H1 (cell line): ENCODE measurements at regions not wholly inside any gene's neighbourhood (a gene's known extent, or its start where the extent isn't known, plus 50 kb on each side); places are given as distances from the start of the nearest gene placed in this dataset.

Experiments used
- CTCF ChIA-PET: fragments of 300-600 bp; sonication (Branson Sonifier 250); formaldehyde crosslinking; loops from one replicate; lab custom pipeline; 2021; ENCODE audit not compliant: partially characterized antibody; lab: Charles Lee
- POLR2A ChIA-PET: fragments of 300-600 bp; sonication (Branson Sonifier 250); formaldehyde crosslinking; loops from one replicate; lab custom pipeline; 2021; ENCODE audit warnings: inconsistent platforms; ENCODE audit not compliant: partially characterized antibody; lab: Charles Lee
- DNase-seq, 2 experiments: peaks; one replicate each; pipeline versions ENCODE4 v3.0.0 to v3.0.0-alpha.2; 2010 to 2022; ENCODE audit warnings: low spot score in 2 of 2, low read depth in 1 of 2, mixed read lengths in 1 of 2
- FAIRE-seq: peaks from 2 replicates; lab custom pipeline; 2011; peaks lifted over from hg19 to GRCh38; lab: Jason Lieb, UNC
- H2AFZ ChIP-seq: 2 replicates; pipeline ENCODE4 v1.8.1; 2012; ENCODE audit warnings: low read length, inconsistent platforms
- H2AK5ac ChIP-seq: 2 replicates; pipeline ENCODE4 v1.6.1; 2013; ENCODE audit warnings: low read depth, low read length
- H2BK120ac ChIP-seq: replicated peaks from 2 replicates; pipeline ENCODE3; 2013; ENCODE audit warnings: low read depth, low read length, inconsistent platforms
- H2BK12ac ChIP-seq: 2 replicates; pipeline ENCODE4 v1.6.1; 2013; ENCODE audit warnings: low read depth, low read length
- H2BK15ac ChIP-seq: 2 replicates; pipeline ENCODE4 v1.6.1; 2013; ENCODE audit warnings: low read length
- H2BK20ac ChIP-seq: 2 replicates; pipeline ENCODE4 v1.6.1; 2013; ENCODE audit warnings: low read length
- H2BK5ac ChIP-seq: 2 replicates; pipeline ENCODE4 v1.6.1; 2013; ENCODE audit warnings: low read depth, low read length
- H3K14ac ChIP-seq: 2 replicates; pipeline ENCODE4 v1.6.1; 2013; ENCODE audit warnings: inconsistent platforms; ENCODE audit not compliant: insufficient read length
- H3K18ac ChIP-seq: 2 replicates; pipeline ENCODE4 v1.6.1; 2013; ENCODE audit warnings: low read length; ENCODE audit errors: extremely low read depth
- H3K23ac ChIP-seq: 2 replicates; pipeline ENCODE4 v1.6.1; 2013; ENCODE audit warnings: inconsistent platforms; ENCODE audit not compliant: insufficient read length
- H3K23me2 ChIP-seq: 2 replicates; pipeline ENCODE4 v1.6.1; 2013; ENCODE audit warnings: low read depth, low read length
- H3K27ac ChIP-seq: 2 replicates; pipeline ENCODE4 v1.6.1; 2011; ENCODE audit warnings: low read depth, low read length, inconsistent platforms
- H3K27me3 ChIP-seq, 4 experiments: replicated peaks in 1 of 4; 1 replicate in 1 of 4; 2 replicates in 3 of 4; pipeline versions ENCODE4 v1.6.1 to v1.8.1; 2011 to 2013; ENCODE audit warnings: low read length in 3 of 4, mild to moderate bottlenecking in 3 of 4, inconsistent platforms in 2 of 4, mixed read lengths in 2 of 4, moderate library complexity in 1 of 4; ENCODE audit not compliant: control insufficient read depth in 3 of 4, insufficient read depth in 3 of 4; ENCODE audit errors: extremely low read depth in 1 of 4
- H3K36me3 ChIP-seq, 4 experiments: 2 replicates each; pipeline versions ENCODE4 v1.6.1 to v1.8.1; 2011 to 2013; ENCODE audit warnings: mild to moderate bottlenecking in 4 of 4, low read length in 3 of 4, moderate library complexity in 2 of 4, control low read depth in 1 of 4, inconsistent platforms in 1 of 4; ENCODE audit not compliant: insufficient read depth in 4 of 4, control insufficient read depth in 2 of 4
- H3K4ac ChIP-seq: replicated peaks from 2 replicates; pipeline ENCODE3; 2013; ENCODE audit warnings: low read length, low read depth, mixed read lengths, inconsistent platforms; ENCODE audit not compliant: insufficient read length
- H3K4me1 ChIP-seq, 4 experiments: replicated peaks in 1 of 4; 1 replicate in 1 of 4; 2 replicates in 3 of 4; pipeline versions ENCODE4 v1.6.1 to v1.8.1; 2011 to 2013; ENCODE audit warnings: low read length in 3 of 4, inconsistent platforms in 2 of 4, mixed read lengths in 1 of 4; ENCODE audit not compliant: insufficient read depth in 4 of 4, control insufficient read depth in 3 of 4
- H3K4me2 ChIP-seq, 2 experiments: 2 replicates each; pipeline versions ENCODE4 v1.6.1 to v1.8.1; 2011 to 2013; ENCODE audit warnings: low read depth in 2 of 2, low read length in 2 of 2, control low read depth in 1 of 2, inconsistent platforms in 1 of 2, mild to moderate bottlenecking in 1 of 2; ENCODE audit not compliant: insufficient read depth in 1 of 2
- H3K4me3 ChIP-seq, 4 experiments: fragments of 200-600, 300-600 bp in 1 of 4; sonication (generic), shearing (Covaris generic), sonication (Bioruptor Twin) in 1 of 4; 2 replicates each; pipeline versions ENCODE4 v1.5.1 to v1.8.1; 2011 to 2016; ENCODE audit warnings: low read length in 4 of 4, low read depth in 3 of 4, control low read depth in 2 of 4, inconsistent platforms in 2 of 4, mild to moderate bottlenecking in 2 of 4, mixed read lengths in 1 of 4, moderate library complexity in 1 of 4; ENCODE audit not compliant: insufficient read depth in 2 of 4; ENCODE audit errors: extremely low read depth in 1 of 4
- H3K56ac ChIP-seq: replicated peaks from 2 replicates; pipeline ENCODE3; 2013; ENCODE audit warnings: low read depth, mild to moderate bottlenecking, mixed read lengths, low read length, inconsistent platforms; ENCODE audit not compliant: insufficient read length
- H3K79me1 ChIP-seq: 2 replicates; pipeline ENCODE4 v1.6.1; 2013; ENCODE audit warnings: low read depth, low read length, control low read depth
- H3K79me2 ChIP-seq, 2 experiments: 2 replicates each; pipeline versions ENCODE4 v1.6.1 to v1.8.1; 2012 to 2013; ENCODE audit warnings: low read length in 2 of 2, mild to moderate bottlenecking in 2 of 2, inconsistent platforms in 1 of 2; ENCODE audit not compliant: insufficient read depth in 2 of 2, control insufficient read depth in 1 of 2
- H3K9ac ChIP-seq, 4 experiments: replicated peaks in 1 of 4; 1 replicate in 1 of 4; 2 replicates in 3 of 4; pipeline versions ENCODE4 v1.6.1 to v1.8.1; 2011 to 2013; ENCODE audit warnings: low read depth in 3 of 4, low read length in 3 of 4, control low read depth in 2 of 4, mild to moderate bottlenecking in 2 of 4, moderate library complexity in 2 of 4, inconsistent platforms in 1 of 4; ENCODE audit errors: extremely low read depth in 1 of 4
- H3K9me3 ChIP-seq, 2 experiments: 2 replicates each; pipeline versions ENCODE4 v1.6.1 to v1.8.1; 2012 to 2013; ENCODE audit warnings: mild to moderate bottlenecking in 2 of 2, moderate library complexity in 2 of 2, control low read depth in 1 of 2, inconsistent platforms in 1 of 2, low read depth in 1 of 2, low read length in 1 of 2, mixed read lengths in 1 of 2; ENCODE audit not compliant: insufficient read depth in 2 of 2
- H4K20me1 ChIP-seq, 2 experiments: replicated peaks in 1 of 2; 2 replicates each; pipeline versions ENCODE3 to v1.8.1; 2011 to 2013; ENCODE audit warnings: inconsistent platforms in 2 of 2, low read length in 2 of 2, mild to moderate bottlenecking in 1 of 2; ENCODE audit not compliant: insufficient read depth in 2 of 2, control insufficient read depth in 1 of 2
- H4K5ac ChIP-seq: 2 replicates; pipeline ENCODE4 v1.6.1; 2013; ENCODE audit warnings: low read length, low read depth, mixed read lengths, inconsistent platforms; ENCODE audit not compliant: insufficient read length
- H4K8ac ChIP-seq: 2 replicates; pipeline ENCODE4 v1.8.0; 2013; ENCODE audit warnings: mild to moderate bottlenecking, moderate library complexity, low read length, inconsistent platforms; ENCODE audit not compliant: insufficient read depth; ENCODE audit errors: extremely low read depth
- H4K91ac ChIP-seq: replicated peaks from 2 replicates; pipeline ENCODE3; 2013; ENCODE audit warnings: low read length, mixed read lengths, inconsistent platforms; ENCODE audit not compliant: insufficient read length
- BRCA1 ChIP-seq: IDR thresholded peaks from 2 replicates; pipeline ENCODE4 v1.6.1; 2012; ENCODE audit warnings: low read depth, low read length, improper control_type of control experiment
- CHD1 ChIP-seq: IDR thresholded peaks from 2 replicates; pipeline ENCODE4 v1.6.1; 2012; ENCODE audit warnings: low read depth, low read length, improper control_type of control experiment
- CHD2 ChIP-seq: IDR thresholded peaks from 2 replicates; pipeline ENCODE4 v1.6.1; 2012; ENCODE audit warnings: low read length, improper control_type of control experiment
- EP300 ChIP-seq, 2 experiments: IDR thresholded peaks; 1 replicate in 1 of 2; 2 replicates in 1 of 2; pipeline ENCODE4 v1.6.1; 2011 to 2012; ENCODE audit warnings: low read depth in 2 of 2, low read length in 2 of 2, mild to moderate bottlenecking in 2 of 2, borderline replicate concordance in 1 of 2, inconsistent platforms in 1 of 2, moderate library complexity in 1 of 2
- GABPA ChIP-seq: IDR thresholded peaks from 2 replicates; pipeline ENCODE4 v1.6.1; 2011; ENCODE audit warnings: mild to moderate bottlenecking, low read length, moderate library complexity, borderline replicate concordance; ENCODE audit not compliant: insufficient read depth
- HDAC6 ChIP-seq: IDR thresholded peaks from one replicate; pipeline ENCODE4 v1.7.1; 2012; ENCODE audit warnings: low read depth, mild to moderate bottlenecking, inconsistent platforms, low read length, moderate library complexity
- KDM5A ChIP-seq: fragments of 200-600 bp; IDR thresholded peaks from 2 replicates; pipeline ENCODE4 v1.7.1; 2012; ENCODE audit warnings: mild to moderate bottlenecking, low read length, inconsistent platforms, mixed read lengths
- PHF8 ChIP-seq: fragments of 200-600 bp; sonication (generic); conservative IDR thresholded peaks from 2 replicates; pipeline ENCODE4 v1.7.1; 2012; ENCODE audit warnings: low read depth, mild to moderate bottlenecking, inconsistent platforms, low read length, moderate library complexity
- RFX5 ChIP-seq: IDR thresholded peaks from 2 replicates; pipeline ENCODE4 v1.6.1; 2011; ENCODE audit warnings: low read depth, low read length, improper control_type of control experiment, borderline replicate concordance
- SAP30 ChIP-seq: fragments of 300-600 bp; sonication (generic); IDR thresholded peaks from 2 replicates; pipeline ENCODE4 v1.7.1; 2012; ENCODE audit warnings: low read length, moderate library complexity, mild to moderate bottlenecking, inconsistent platforms; ENCODE audit not compliant: insufficient read depth, insufficient replicate concordance
- SRF ChIP-seq: IDR thresholded peaks from 2 replicates; pipeline ENCODE4 v1.6.1; 2011; ENCODE audit warnings: mild to moderate bottlenecking, low read depth, low read length, moderate library complexity
- YY1 ChIP-seq: IDR thresholded peaks from 2 replicates; pipeline ENCODE4 v1.6.1; 2011; ENCODE audit warnings: low read depth, mild to moderate bottlenecking, low read length
- WGBS, 2 experiments: shearing (Covaris generic) in 1 of 2; methylation state at CpG; one replicate each; pipeline versions ENCODE4 v1.1.6 to v1.1.7; 2013 to 2015; ENCODE audit warnings: low lambda C conversion rate in 2 of 2, mixed read lengths in 2 of 2, inconsistent platforms in 1 of 2, low coverage in 1 of 2, missing lambda C conversion rate in 1 of 2; ENCODE audit not compliant: insufficient replicate concordance in 2 of 2, insufficient coverage in 1 of 2, insufficient read length in 1 of 2; ENCODE audit errors: extremely low coverage in 1 of 2, missing lambda C conversion rate in 1 of 2; 5-methylcytosine and 5-hydroxymethylcytosine counted together
- TF ChIP-seq, protein P1 (sequence below): IDR thresholded peaks from 2 replicates; pipeline ENCODE4 v1.6.1; 2011; ENCODE audit warnings: low read depth, mild to moderate bottlenecking, low read length; ENCODE audit not compliant: insufficient read depth

DNA sequence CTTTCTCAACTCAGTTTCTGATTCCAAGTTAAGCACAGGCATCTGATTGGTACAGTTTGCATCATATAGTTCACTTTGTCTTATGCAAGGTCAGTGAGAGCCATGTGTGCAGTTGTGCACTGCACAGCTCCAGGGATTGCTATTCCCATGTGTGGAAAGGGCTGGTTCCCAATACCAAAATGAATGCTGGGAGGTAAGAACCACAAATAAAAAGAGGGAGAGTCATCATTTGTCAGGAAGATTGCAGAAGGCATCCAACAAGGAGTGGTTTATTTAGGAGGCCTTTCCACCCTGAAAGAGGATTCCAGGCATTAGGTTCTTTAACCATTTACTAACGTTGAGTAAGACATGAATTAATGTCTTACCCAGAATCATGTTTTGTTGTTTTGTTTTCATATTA is 141.2 kb upstream of the ST6GAL2 start:
- POLR2A ChIA-PET = no interaction called here
- TF ChIP-seq RFX5 (no peak), EP300 (IDR thresholded peaks at IDR 0.05; ENCODE audit: borderline replicate concordance in 1 of 2, low read depth in 2 of 2, low read length in 2 of 2) (no peak), SAP30 (no peak), KDM5A (no peak), SRF (no peak), YY1 (no peak), CHD2 (no peak), CHD1 (no peak), HDAC6 (no peak), BRCA1 (no peak), PHF8 (no peak), GABPA (no peak)
- TF ChIP-seq, protein P1, sequence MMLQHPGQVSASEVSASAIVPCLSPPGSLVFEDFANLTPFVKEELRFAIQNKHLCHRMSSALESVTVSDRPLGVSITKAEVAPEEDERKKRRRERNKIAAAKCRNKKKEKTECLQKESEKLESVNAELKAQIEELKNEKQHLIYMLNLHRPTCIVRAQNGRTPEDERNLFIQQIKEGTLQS = no peak

More for the DNA sequence above, 141.2 kb upstream of the ST6GAL2 start:
- Histone ChIP-seq H2AFZ (no peak overlapping the region), H4K5ac (no peak overlapping the region), H3K23me2 (no peaks in the 10 kb centered on the region), H3K23ac (no peak overlapping the region), H4K8ac (no peak overlapping the region), H3K4me3 (no peak overlapping the region), H3K4me1 (no peaks in the 10 kb centered on the region), H3K36me3 (no peaks in the 10 kb centered on the region), H3K9ac (no peak overlapping the region), H3K79me2 (no peaks in the 10 kb centered on the region), H3K4ac (no peak overlapping the region), H2BK15ac (no peak overlapping the region), H3K79me1 (no peaks in the 10 kb centered on the region), H3K56ac (no peak overlapping the region), H4K91ac (no peak overlapping the region), H2AK5ac (no peak overlapping the region), H3K14ac (no peak overlapping the region), H2BK5ac (no peak overlapping the region), H4K20me1 (no peaks in the 10 kb centered on the region), H2BK12ac (no peak overlapping the region), H3K9me3 (0 out of 4 replicates have a peak, but pooled peaks cover 0 to 3% of the 10 kb centered on the region in 2 experiments), H3K4me2 (no peak overlapping the region), H2BK20ac (no peak overlapping the region), H3K27me3 (no peaks in the 10 kb centered on the region), H2BK120ac (no peak overlapping the region), H3K18ac (no peak overlapping the region), H3K27ac (no peak overlapping the region)
- DNase-seq (no peak), FAIRE-seq (no peak)
- CTCF ChIA-PET = no interaction called here
- 75% methylated on average over 1 of the region's 1 CpG; no CpG with 5 or more reads in 1 of the 2 experiments for WGBS, 2 experiments
